ENCODE measurements at regions not wholly inside any gene's neighbourhood (a gene's known extent, or its start where the extent isn't known, plus 50 kb on each side); places are given as distances from the start of the nearest gene placed in this dataset.
A peak's percentile ranks its signal among the peaks of the same experiment; 100 is the strongest.

DNA sequence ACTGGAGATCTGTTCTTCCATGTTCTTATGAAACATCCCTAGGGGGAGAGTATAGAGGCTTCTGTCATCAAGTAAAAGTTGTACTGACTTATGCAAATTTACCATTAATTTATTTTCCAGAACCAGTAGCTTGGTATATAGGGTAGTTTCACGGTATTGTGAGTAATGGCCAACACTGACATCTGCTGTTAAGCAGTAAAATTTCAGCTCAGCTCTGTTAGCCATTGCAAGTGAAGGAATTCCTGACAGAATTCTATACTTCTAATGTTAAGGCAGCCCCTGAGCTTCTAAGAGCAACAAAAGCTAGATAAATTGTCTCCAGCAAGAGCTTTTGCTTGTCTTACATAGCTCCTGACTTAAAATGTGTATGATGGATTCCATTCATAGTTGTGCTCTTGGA lies 613.5 kb upstream of the C16orf82 start:
- TF ChIP-seq, protein P1, sequence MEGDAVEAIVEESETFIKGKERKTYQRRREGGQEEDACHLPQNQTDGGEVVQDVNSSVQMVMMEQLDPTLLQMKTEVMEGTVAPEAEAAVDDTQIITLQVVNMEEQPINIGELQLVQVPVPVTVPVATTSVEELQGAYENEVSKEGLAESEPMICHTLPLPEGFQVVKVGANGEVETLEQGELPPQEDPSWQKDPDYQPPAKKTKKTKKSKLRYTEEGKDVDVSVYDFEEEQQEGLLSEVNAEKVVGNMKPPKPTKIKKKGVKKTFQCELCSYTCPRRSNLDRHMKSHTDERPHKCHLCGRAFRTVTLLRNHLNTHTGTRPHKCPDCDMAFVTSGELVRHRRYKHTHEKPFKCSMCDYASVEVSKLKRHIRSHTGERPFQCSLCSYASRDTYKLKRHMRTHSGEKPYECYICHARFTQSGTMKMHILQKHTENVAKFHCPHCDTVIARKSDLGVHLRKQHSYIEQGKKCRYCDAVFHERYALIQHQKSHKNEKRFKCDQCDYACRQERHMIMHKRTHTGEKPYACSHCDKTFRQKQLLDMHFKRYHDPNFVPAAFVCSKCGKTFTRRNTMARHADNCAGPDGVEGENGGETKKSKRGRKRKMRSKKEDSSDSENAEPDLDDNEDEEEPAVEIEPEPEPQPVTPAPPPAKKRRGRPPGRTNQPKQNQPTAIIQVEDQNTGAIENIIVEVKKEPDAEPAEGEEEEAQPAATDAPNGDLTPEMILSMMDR (IDR thresholded peaks at IDR 0.05), result peak in 3 of 12 donors; percentile 8 to 17 (median 10)
- no peak for TF ChIP-seq POLR2A (IDR thresholded peaks at IDR 0.05)

All from heart left ventricle (tissue), 13 donors.